ENCODE measurements at regions not wholly inside any gene's neighbourhood (a gene's known extent, or its start where the extent isn't known, plus 50 kb on each side); places are given as distances from the start of the nearest gene placed in this dataset.

GRCh38 chr9:682633-683508, 158.6 kb upstream of the DMRT1 start:
- H3K27ac ChIP-seq, result peak overlapping the region in 2 of 4 donors; percentile 55 to 62
- TF ChIP-seq CTCF (IDR thresholded peaks at IDR 0.05) (peak in 2 of 6 experiments; percentile 18 to 19), POLR2A (IDR thresholded peaks at IDR 0.05) (no peak)
- no peaks in the 10 kb centered on the region for H3K36me3 ChIP-seq
- H3K27me3 ChIP-seq, result no peaks in the 10 kb centered on the region
- peak in 2 of 3 donors; percentile 68 for DNase-seq
- peak overlapping the region in 2 of 4 donors; percentile 4 to 14 for H3K4me3 ChIP-seq
- no peaks in the 10 kb centered on the region for H3K9me3 ChIP-seq
- no peaks in the 10 kb centered on the region for H3K4me1 ChIP-seq

- peak overlapping the region in 2 of 4 donors; percentile 55 to 62 for H3K27ac ChIP-seq
- TF ChIP-seq CTCF (IDR thresholded peaks at IDR 0.05), result no peak
- TF ChIP-seq POLR2A (IDR thresholded peaks at IDR 0.05), result no peak
- H3K9me3 ChIP-seq, result no peaks in the 10 kb centered on the region
- H3K36me3 ChIP-seq, result no peaks in the 10 kb centered on the region
- no peaks in the 10 kb centered on the region for H3K4me1 ChIP-seq
- peak overlapping the region in 1 of 4 donors; percentile 4 for H3K4me3 ChIP-seq
- DNase-seq, result no peak
- H3K27me3 ChIP-seq, result no peaks in the 10 kb centered on the region
These were observed 157.9 kb upstream of the DMRT1 start for GRCh38 chr9:683509-684021.

GRCh38 chr9:684054-684890, 157.2 kb upstream of the DMRT1 start:
- DNase-seq, result no peak
- TF ChIP-seq CTCF (IDR thresholded peaks at IDR 0.05), result no peak
- TF ChIP-seq POLR2A (IDR thresholded peaks at IDR 0.05), result no peak
- H3K27me3 ChIP-seq, result no peaks in the 10 kb centered on the region

GRCh38 chr9:684941-685340, 156.6 kb upstream of the DMRT1 start:
- Histone ChIP-seq H3K4me1 (no peaks in the 10 kb centered on the region), H3K9me3 (no peaks in the 10 kb centered on the region), H3K4me3 (no peak overlapping the region), H3K36me3 (no peaks in the 10 kb centered on the region), H3K27ac (peak overlapping the region in 1 of 4 donors; percentile 62), H3K27me3 (no peaks in the 10 kb centered on the region)
- TF ChIP-seq CTCF (IDR thresholded peaks at IDR 0.05), result no peak
- TF ChIP-seq POLR2A (IDR thresholded peaks at IDR 0.05), result no peak
- no peak for DNase-seq

More at GRCh38 chr9:684054-684890, 157.2 kb upstream of the DMRT1 start:
- peak overlapping the region in 2 of 4 donors; percentile 34 to 62 for H3K27ac ChIP-seq
- no peak overlapping the region for H3K4me3 ChIP-seq
- no peaks in the 10 kb centered on the region for H3K4me1 ChIP-seq
- no peaks in the 10 kb centered on the region for H3K36me3 ChIP-seq
- H3K9me3 ChIP-seq, result no peaks in the 10 kb centered on the region

- TF ChIP-seq POLR2A (IDR thresholded peaks at IDR 0.05) (no peak), CTCF (IDR thresholded peaks at IDR 0.05) (no peak)
- no peaks in the 10 kb centered on the region for H3K4me1 ChIP-seq
These were observed 155.1 kb upstream of the DMRT1 start for GRCh38 chr9:686321-686813.

More at GRCh38 chr9:686321-686813, 155.1 kb upstream of the DMRT1 start:
- Histone ChIP-seq H3K9me3 (no peaks in the 10 kb centered on the region), H3K4me3 (no peak overlapping the region), H3K27me3 (no peaks in the 10 kb centered on the region), H3K27ac (peak overlapping the region in 1 of 4 donors; percentile 62), H3K36me3 (no peaks in the 10 kb centered on the region)
- DNase-seq, result no peak
